ENCODE measurements at regions not wholly inside any gene's neighbourhood (a gene's known extent, or its start where the extent isn't known, plus 50 kb on each side); places are given as distances from the start of the nearest gene placed in this dataset.

- Histone ChIP-seq H3K4me3 (no peak overlapping the region), H3K4me1 (peaks cover 28% of the 10 kb centered on the region), H3K9me3 (no peaks in the 10 kb centered on the region), H3K4me2 (no peak overlapping the region), H3K27ac (peak overlapping the region in 1 of 2 experiments; percentile 50; a peak in 1 of 6 replicates)
- 43% methylated on average over 4 of the region's 4 CpGs for WGBS (ENCODE audit: missing lambda C conversion rate)
- POLR2A ChIA-PET = no interaction called here
- ATAC-seq = no peak
- no peak for DNase-seq (ENCODE audit: low read depth in 1 of 2, low spot score in 1 of 2)
- CTCF ChIA-PET = no interaction called here
- TF ChIP-seq TP53 (CRISPR knock-in tag; IDR thresholded peaks at IDR 0.05) = no peak
- TF ChIP-seq MAZ (IDR thresholded peaks at IDR 0.05; ENCODE audit: borderline replicate concordance, low read depth, low read length) = no peak
- no peak for TF ChIP-seq REST (IDR thresholded peaks at IDR 0.05)
- no peak for TF ChIP-seq POLR2AphosphoS2 (conservative IDR thresholded peaks at IDR 0.05; ENCODE audit: low read length)
- TF ChIP-seq, protein P1, sequence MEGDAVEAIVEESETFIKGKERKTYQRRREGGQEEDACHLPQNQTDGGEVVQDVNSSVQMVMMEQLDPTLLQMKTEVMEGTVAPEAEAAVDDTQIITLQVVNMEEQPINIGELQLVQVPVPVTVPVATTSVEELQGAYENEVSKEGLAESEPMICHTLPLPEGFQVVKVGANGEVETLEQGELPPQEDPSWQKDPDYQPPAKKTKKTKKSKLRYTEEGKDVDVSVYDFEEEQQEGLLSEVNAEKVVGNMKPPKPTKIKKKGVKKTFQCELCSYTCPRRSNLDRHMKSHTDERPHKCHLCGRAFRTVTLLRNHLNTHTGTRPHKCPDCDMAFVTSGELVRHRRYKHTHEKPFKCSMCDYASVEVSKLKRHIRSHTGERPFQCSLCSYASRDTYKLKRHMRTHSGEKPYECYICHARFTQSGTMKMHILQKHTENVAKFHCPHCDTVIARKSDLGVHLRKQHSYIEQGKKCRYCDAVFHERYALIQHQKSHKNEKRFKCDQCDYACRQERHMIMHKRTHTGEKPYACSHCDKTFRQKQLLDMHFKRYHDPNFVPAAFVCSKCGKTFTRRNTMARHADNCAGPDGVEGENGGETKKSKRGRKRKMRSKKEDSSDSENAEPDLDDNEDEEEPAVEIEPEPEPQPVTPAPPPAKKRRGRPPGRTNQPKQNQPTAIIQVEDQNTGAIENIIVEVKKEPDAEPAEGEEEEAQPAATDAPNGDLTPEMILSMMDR (IDR thresholded peaks at IDR 0.05) = no peak
- TF ChIP-seq ZFP36 (IDR thresholded peaks at IDR 0.05; ENCODE audit: borderline replicate concordance, partially characterized antibody) = no peak
- no peak for TF ChIP-seq HOXB13 (CRISPR knock-in tag; IDR thresholded peaks at IDR 0.05; ENCODE audit: low read depth)
- TF ChIP-seq, protein P2, sequence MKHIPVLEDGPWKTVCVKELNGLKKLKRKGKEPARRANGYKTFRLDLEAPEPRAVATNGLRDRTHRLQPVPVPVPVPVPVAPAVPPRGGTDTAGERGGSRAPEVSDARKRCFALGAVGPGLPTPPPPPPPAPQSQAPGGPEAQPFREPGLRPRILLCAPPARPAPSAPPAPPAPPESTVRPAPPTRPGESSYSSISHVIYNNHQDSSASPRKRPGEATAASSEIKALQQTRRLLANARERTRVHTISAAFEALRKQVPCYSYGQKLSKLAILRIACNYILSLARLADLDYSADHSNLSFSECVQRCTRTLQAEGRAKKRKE (CRISPR knock-in tag; IDR thresholded peaks at IDR 0.05; ENCODE audit: low read depth) = no peak
- TF ChIP-seq SREBF2 (IDR thresholded peaks at IDR 0.05) = no peak
- TF ChIP-seq GATA3 (IDR thresholded peaks at IDR 0.05; ENCODE audit: borderline replicate concordance) = no peak
- TF ChIP-seq SMC3 (IDR thresholded peaks at IDR 0.05) = no peak
- TF ChIP-seq FOSB (CRISPR knock-in tag; IDR thresholded peaks at IDR 0.05) = no peak
- no peak for TF ChIP-seq CEBPB (IDR thresholded peaks at IDR 0.05)
- no peak for TF ChIP-seq MAFK (IDR thresholded peaks at IDR 0.05; ENCODE audit: partially characterized antibody)
- no peak for TF ChIP-seq E2F6 (IDR thresholded peaks at IDR 0.05; ENCODE audit: borderline replicate concordance, low read depth)
- no peak for TF ChIP-seq HMGXB4 (CRISPR knock-in tag; IDR thresholded peaks at IDR 0.05; ENCODE audit: borderline replicate concordance)
- no peak for FAIRE-seq
Observed at GRCh38 chr6:169074526-169074925, 179.1 kb downstream of the THBS2 start.

GRCh38 chr6:169073311-169073710 is 180.3 kb downstream of the THBS2 start:
- H3K4me1 ChIP-seq = peaks cover 28% of the 10 kb centered on the region
- no peak for FAIRE-seq
- ChIA-PET CTCF (interaction anchor here (1.1 kb wide), 1 partner anchor 29 kb away, joined by 3 read pairs; no protein-coding TSS in a partner anchor), POLR2A (no interaction called here)
- 73% methylated on average over 1 of the region's 3 CpGs for WGBS (ENCODE audit: missing lambda C conversion rate)
- no peak overlapping the region for H3K4me3 ChIP-seq
- no peak overlapping the region for H3K4me2 ChIP-seq
- no peak for DNase-seq (ENCODE audit: low read depth in 1 of 2, low spot score in 1 of 2)
- TF ChIP-seq ZC3H11A (IDR thresholded peaks at IDR 0.05) (no peak), TP53 (CRISPR knock-in tag; IDR thresholded peaks at IDR 0.05) (no peak), REST (IDR thresholded peaks at IDR 0.05) (no peak)
- ATAC-seq = no peak
- H3K9me3 ChIP-seq = no peaks in the 10 kb centered on the region
- peak overlapping the region; percentile 82 to 84; a peak in 5 of 6 replicates for H3K27ac ChIP-seq

Data from A549 (cell line).